Neuron (in vitro differentiated cells): ENCODE measurements at regions not wholly inside any gene's neighbourhood (a gene's known extent, or its start where the extent isn't known, plus 50 kb on each side); places are given as distances from the start of the nearest gene placed in this dataset.
"Not testable (repeated sequence)": the region's sequence is repeated elsewhere in the genome, so short reads cannot be mapped to it uniquely, and the experiment has no call there.

Experiments
- H2AFZ ChIP-seq: one replicate; pipeline ENCODE4 v1.6.1; 2013; ENCODE audit warnings: low read depth, mild to moderate bottlenecking, inconsistent platforms, low read length, moderate library complexity
- H3K27me3 ChIP-seq: one replicate; pipeline ENCODE4 v1.6.1; 2013; ENCODE audit warnings: low read length; ENCODE audit not compliant: insufficient read depth
- H3K36me3 ChIP-seq: one replicate; pipeline ENCODE4 v1.6.1; 2013; ENCODE audit warnings: low read length; ENCODE audit not compliant: insufficient read depth
- H3K4me1 ChIP-seq: one replicate; pipeline ENCODE4 v1.6.1; 2013; ENCODE audit warnings: low read length; ENCODE audit not compliant: insufficient read depth
- H3K4me3 ChIP-seq: 2 replicates; pipeline ENCODE4 v1.5.1; 2013; ENCODE audit warnings: mild to moderate bottlenecking, low read length, moderate library complexity
- H3K9me3 ChIP-seq: one replicate; pipeline ENCODE4 v1.6.1; 2013; ENCODE audit warnings: low read length

DNA sequence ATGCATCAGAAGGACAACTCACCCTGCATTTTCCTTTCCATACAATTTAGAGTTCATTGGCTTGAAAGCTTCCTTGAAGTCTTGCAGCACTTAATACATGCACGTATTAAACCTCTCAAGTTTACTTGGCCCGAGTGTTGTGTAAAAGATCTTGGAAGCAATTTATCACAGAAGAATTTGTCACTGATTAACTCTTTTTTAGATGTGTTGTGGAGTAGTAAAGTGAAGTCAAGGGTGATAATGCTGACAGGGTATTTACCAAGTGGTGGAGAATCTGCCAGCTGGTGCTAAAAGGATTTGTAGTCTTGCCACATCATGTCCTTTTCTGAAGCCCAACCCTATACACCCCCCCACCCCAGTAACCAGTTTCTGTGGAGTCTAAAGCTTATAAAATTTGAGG, 421.0 kb upstream of the MIR17HG start:
- no peaks in the 10 kb centered on the region for H3K36me3 ChIP-seq
- no peaks in the 10 kb centered on the region for H3K4me1 ChIP-seq
- H3K9me3 ChIP-seq = no peaks in the 10 kb centered on the region
- H3K27me3 ChIP-seq = no peaks in the 10 kb centered on the region
- no peak overlapping the region for H3K4me3 ChIP-seq
- no peak overlapping the region for H2AFZ ChIP-seq

DNA sequence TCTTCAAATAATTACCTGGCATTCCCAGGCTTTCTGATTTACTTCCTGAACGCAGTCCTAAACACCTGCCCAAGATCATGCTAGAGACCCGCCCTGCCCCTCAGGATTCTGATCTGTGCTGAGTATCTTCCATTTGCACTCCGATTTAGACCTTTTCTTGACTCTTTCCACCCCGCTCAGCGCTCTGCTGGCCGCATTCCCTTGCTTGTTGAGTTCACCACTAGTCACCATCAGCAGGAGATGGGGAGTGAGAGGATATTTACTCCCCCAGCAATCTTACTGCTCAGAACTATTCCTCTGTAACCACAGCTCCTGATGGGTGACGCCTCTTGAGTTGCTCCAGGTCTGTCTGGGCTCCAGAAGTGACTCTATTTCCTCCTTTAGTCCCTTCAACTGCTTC, 419.4 kb upstream of the MIR17HG start:
- Histone ChIP-seq H3K36me3 (no peaks in the 10 kb centered on the region), H3K4me3 (no peak overlapping the region), H3K4me1 (no peaks in the 10 kb centered on the region), H2AFZ (no peak overlapping the region), H3K9me3 (no peaks in the 10 kb centered on the region), H3K27me3 (no peaks in the 10 kb centered on the region)

DNA sequence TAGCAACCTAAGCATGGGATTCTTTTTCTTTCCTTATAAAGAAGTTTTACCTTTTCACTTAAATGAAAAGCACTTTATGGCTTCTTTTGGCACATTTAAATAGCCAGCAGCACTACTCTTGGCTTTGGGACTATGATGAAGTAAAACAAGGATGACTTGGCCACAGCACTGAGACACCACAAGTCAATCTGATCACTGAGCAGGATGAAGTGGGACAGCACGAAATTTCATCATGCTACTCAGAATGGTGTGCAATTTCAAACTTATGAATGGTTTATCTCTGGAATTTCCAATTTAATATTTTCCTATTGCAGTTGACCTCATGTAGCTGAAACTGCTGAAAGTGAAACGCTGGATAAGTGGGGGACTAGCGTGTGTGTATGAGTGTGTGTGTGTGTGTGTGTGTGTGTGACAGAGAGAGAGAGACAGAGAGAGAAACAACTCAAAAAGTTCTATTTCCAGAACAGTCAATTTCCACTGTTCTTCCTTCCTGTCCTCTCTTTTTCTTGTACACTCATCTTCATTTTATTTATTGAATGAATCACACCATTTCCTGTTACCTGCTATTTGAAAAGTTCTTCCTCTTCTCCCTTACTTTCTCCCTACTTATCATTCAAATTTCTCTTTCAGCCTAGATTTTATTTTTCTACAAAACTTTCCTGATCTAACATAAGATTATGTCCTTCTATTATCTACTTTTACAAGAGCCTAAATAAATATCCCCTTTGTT, 414.2 kb upstream of the MIR17HG start:
- Histone ChIP-seq H3K9me3 (no peaks in the 10 kb centered on the region), H3K4me1 (no peaks in the 10 kb centered on the region), H2AFZ (no peak overlapping the region), H3K4me3 (no peak overlapping the region), H3K27me3 (no peaks in the 10 kb centered on the region), H3K36me3 (no peaks in the 10 kb centered on the region)

DNA sequence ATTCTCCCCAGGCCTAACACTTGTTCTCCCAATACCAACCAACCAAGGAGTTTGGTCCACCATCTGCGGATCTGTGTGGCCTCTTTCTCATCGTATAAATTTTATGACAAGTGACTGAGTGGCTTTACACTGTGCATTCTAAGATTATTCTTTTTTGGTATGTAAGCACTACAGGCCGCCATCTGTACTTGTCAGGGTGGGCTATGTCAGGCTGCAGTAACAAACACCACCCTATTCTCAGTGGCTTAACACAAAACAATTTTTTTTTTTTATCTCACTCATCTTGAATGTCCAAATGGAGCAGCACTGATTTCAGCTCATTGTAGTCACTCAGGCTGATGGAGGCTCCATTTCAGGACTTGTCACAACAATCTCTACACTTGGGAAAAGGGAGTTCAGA, 412.7 kb upstream of the MIR17HG start:
- H2AFZ ChIP-seq = no peak overlapping the region
- H3K4me3 ChIP-seq = no peak overlapping the region
- no peaks in the 10 kb centered on the region for H3K9me3 ChIP-seq
- H3K4me1 ChIP-seq = no peaks in the 10 kb centered on the region
- H3K27me3 ChIP-seq = no peaks in the 10 kb centered on the region
- H3K36me3 ChIP-seq = no peaks in the 10 kb centered on the region

DNA sequence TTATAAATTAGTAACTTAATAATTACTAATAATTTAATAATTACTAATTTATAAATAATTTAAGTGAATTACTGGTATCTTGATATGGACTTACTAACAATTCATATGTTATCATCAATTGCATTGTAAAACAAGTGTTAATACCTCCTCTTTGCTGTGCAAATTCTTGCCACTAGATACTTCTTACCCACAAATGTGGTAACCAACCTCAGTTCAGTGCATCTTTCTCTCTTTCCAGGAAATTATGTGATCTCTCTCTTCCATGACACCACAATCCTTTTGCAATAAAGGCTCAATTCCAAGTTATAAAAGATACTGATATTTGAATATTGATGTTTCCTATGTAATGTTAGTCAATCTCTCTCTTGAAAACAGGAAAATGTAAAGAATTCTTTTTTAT, 408.6 kb upstream of the MIR17HG start:
- Histone ChIP-seq H3K4me3 (no peak overlapping the region), H2AFZ (no peak overlapping the region), H3K27me3 (no peaks in the 10 kb centered on the region), H3K9me3 (no peaks in the 10 kb centered on the region), H3K36me3 (no peaks in the 10 kb centered on the region), H3K4me1 (no peaks in the 10 kb centered on the region)

DNA sequence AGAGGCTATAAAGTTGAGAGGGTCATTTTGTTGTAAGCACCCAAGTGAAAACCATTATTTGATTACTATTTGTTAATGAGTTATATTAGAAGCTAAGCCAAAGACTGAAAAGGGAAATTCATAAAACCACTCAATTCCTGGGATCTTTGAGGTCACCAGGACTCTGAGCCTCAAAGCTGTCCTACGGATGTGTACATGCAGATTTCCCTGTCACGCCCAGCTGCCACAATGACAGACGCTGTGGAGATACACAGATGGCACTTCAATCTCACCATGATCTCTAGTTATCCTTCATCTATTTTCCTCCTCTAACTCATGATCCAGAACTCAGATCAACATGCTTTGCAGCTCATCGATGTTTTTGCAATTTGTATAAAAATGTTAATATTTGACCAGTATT, 403.5 kb upstream of the MIR17HG start:
- no peaks in the 10 kb centered on the region for H3K4me1 ChIP-seq
- H2AFZ ChIP-seq = no peak overlapping the region
- no peaks in the 10 kb centered on the region for H3K36me3 ChIP-seq
- no peak overlapping the region for H3K4me3 ChIP-seq
- H3K27me3 ChIP-seq = no peaks in the 10 kb centered on the region
- no peaks in the 10 kb centered on the region for H3K9me3 ChIP-seq

DNA sequence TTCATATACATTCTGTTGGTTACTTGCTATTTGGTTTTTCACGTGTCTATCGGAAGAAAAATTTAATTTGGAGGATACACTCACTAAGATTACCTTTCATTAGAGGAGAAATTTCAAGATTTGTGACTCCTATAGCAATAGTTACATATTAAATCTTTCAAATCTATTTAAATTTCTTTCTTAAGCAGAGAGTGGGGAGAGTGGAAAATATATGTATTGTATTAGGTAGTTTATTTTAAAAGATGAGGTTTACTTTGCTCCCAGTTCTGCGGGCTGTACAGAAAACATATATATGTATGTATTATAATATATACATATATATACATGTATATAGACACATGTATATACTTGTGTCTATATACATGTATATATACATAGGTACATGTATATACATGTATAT, 402.3 kb upstream of the MIR17HG start:
- H3K36me3 ChIP-seq, H3K9me3 ChIP-seq, H3K4me3 ChIP-seq, H2AFZ ChIP-seq, H3K4me1 ChIP-seq, H3K27me3 ChIP-seq: not testable (repeated sequence)

DNA sequence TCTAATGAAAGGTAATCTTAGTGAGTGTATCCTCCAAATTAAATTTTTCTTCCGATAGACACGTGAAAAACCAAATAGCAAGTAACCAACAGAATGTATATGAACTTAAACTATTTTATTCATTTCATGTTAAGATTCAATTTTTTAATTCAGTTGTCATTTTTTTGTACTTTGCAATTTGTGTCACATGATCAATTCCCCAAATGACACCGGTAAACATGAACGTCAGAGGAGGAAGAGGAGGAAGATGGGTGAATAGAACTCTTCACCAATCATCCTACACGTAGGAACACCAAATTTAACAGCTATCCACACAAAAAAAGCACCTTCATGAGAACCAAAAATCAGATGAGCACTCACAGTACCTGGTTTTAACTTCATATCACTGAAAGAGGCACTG, 401.4 kb upstream of the MIR17HG start:
- not testable (repeated sequence) for H3K36me3 ChIP-seq, H3K27me3 ChIP-seq, H3K4me3 ChIP-seq, H3K9me3 ChIP-seq, H2AFZ ChIP-seq, H3K4me1 ChIP-seq

DNA sequence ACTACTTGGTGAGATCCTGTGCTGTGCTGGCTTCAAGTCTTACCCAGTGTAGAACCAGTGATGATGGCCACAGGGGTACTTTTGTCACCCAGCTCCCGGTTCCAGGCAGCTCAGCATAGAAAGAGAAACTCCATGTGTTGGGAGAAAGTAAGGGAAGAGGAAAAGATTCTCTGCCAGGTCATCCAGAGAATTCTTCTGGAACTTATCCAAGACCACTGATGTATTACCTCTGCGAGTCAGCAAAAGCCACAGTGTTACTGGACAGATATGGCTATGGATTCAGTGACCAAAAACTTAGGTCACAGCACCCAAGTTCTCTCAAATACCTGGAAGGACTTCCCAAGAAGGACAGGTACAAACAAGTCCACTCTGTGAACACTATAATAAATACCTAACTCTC, 399.5 kb upstream of the MIR17HG start:
- Histone ChIP-seq H3K9me3 (no peaks in the 10 kb centered on the region), H3K4me1 (no peaks in the 10 kb centered on the region), H3K36me3 (no peaks in the 10 kb centered on the region), H2AFZ (no peak overlapping the region), H3K4me3 (no peak overlapping the region), H3K27me3 (no peaks in the 10 kb centered on the region)

DNA sequence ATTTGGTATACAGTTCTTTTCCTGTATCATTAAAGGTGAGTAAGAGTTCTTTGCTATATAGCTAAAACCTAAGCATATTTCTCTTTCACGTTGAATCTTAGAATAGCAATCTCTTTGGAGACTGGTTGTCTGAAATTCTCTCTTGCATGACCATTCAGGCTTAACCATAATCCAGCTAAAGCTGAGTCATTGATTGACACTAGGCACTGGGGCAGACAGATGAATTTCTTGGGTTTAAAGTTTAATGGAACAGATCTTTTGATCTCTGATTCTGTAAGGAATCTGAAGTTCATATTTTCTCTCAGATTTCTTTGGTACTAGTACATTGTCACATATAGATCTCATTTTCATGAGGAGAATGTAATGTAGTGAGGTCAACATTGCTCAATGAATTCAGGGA, 397.3 kb upstream of the MIR17HG start:
- Histone ChIP-seq H3K27me3 (no peaks in the 10 kb centered on the region), H3K4me1 (no peaks in the 10 kb centered on the region), H3K9me3 (no peaks in the 10 kb centered on the region), H3K36me3 (no peaks in the 10 kb centered on the region), H3K4me3 (no peak overlapping the region), H2AFZ (no peak overlapping the region)

DNA sequence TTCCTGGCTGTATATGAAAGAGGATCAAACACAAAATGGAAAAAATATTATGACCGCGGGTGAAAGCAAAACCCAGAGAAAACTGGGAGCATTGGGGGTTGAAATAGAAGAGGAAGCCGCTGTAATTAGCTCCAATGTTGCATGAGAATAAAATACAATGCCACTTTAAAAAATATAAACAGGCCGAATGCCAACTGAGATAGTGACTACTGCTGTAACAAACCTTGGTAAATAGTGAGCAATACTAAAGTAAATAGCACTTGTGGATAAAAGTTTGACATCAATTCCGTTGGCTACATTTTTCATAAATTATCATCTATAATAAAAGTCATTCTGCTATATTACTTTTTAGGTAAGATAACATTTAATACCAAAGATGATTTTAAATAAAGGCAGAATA, 395.8 kb upstream of the MIR17HG start:
- H3K9me3 ChIP-seq = no peaks in the 10 kb centered on the region
- H3K36me3 ChIP-seq = no peaks in the 10 kb centered on the region
- H3K4me3 ChIP-seq = no peak overlapping the region
- no peaks in the 10 kb centered on the region for H3K27me3 ChIP-seq
- no peaks in the 10 kb centered on the region for H3K4me1 ChIP-seq
- H2AFZ ChIP-seq = no peak overlapping the region

DNA sequence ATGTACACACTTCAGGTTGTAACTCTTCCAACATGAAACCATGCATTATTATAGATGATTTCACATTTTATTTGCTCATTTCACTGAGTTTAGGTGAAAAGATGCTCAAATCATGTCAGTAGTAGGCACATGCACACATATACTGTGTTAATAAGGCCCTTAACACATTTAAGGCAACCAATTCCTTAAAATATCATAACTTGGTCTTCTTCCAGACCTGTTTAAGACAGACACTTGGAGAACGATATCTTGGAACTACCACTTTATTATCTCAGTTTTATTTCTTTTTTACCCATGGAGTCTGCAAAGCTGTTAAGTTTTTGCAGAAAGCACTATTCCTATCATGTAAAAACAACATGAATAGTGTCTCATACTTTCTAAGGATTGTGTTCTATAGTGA, 395.2 kb upstream of the MIR17HG start:
- no peak overlapping the region for H3K4me3 ChIP-seq
- no peaks in the 10 kb centered on the region for H3K27me3 ChIP-seq
- H2AFZ ChIP-seq = no peak overlapping the region
- H3K4me1 ChIP-seq = no peaks in the 10 kb centered on the region
- no peaks in the 10 kb centered on the region for H3K36me3 ChIP-seq
- H3K9me3 ChIP-seq = no peaks in the 10 kb centered on the region

DNA sequence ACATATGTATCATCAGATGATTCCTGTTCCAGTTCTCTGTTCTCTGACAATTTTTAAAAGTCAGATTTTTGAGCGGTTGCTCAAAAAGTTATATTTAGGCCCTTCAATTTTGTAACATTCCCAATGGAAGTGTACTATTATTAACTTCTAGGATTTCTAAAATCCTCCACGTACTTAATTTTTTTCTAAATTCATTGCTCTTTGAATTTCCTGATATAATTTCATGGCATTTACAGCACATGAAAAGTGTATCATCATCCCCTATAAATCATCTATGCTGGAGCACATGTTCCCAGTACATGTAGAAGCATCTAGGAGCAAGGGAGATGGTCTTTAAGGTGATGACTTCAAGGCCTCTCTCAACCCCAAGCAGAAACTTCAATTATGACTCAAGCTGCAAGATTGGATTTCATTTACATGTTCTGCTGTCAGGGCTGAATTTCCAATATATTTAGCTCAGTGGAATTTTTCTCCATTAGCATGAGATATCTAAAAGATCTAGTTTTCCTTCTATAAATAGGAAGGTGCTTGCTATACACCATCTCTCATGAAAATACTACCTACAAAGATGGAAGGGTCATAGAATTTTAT, 392.8 kb upstream of the MIR17HG start:
- Histone ChIP-seq H3K9me3 (no peaks in the 10 kb centered on the region), H3K27me3 (no peaks in the 10 kb centered on the region), H3K4me1 (no peaks in the 10 kb centered on the region), H2AFZ (no peak overlapping the region), H3K4me3 (no peak overlapping the region), H3K36me3 (no peaks in the 10 kb centered on the region)

DNA sequence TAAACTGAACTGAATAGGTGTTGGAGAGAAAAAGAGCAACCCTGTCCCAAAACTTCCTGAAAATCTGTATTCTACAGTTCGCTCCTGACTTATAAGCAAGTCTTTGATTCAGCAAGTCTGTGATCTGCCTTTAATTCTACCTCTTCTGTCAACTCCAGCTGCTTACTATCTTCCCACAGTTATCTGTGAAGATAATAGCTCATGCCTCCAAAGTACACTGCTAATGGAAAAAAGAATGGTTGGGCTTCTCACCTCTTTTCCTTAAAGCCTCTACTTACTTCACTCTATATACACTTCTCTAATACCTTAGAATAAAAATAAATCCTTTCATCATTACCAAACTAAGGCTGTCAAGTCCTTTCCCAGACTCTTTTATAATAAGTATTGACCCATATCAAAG, 391.5 kb upstream of the MIR17HG start:
- Histone ChIP-seq H3K9me3 (no peaks in the 10 kb centered on the region), H3K27me3 (no peaks in the 10 kb centered on the region), H2AFZ (no peak overlapping the region), H3K4me1 (no peaks in the 10 kb centered on the region), H3K4me3 (no peak overlapping the region), H3K36me3 (no peaks in the 10 kb centered on the region)
